Endothelial cell of umbilical vein (primary cell): ENCODE measurements at regions not wholly inside any gene's neighbourhood (a gene's known extent, or its start where the extent isn't known, plus 50 kb on each side); places are given as distances from the start of the nearest gene placed in this dataset.

ENCODE experiments used
- EZH2 ChIP-seq: IDR thresholded peaks from 2 replicates; pipeline ENCODE4 v1.6.1; 2012; ENCODE audit warnings: borderline replicate concordance, low read depth, mild to moderate bottlenecking, moderate library complexity, low read length, inconsistent platforms; ENCODE audit not compliant: severe bottlenecking
- FOS ChIP-seq: IDR thresholded peaks from 2 replicates; pipeline ENCODE4 v1.6.1; 2011; ENCODE audit warnings: mild to moderate bottlenecking, low read length, moderate library complexity, borderline replicate concordance; ENCODE audit not compliant: insufficient read depth
- GATA2 ChIP-seq: IDR thresholded peaks from 2 replicates; pipeline ENCODE4 v1.7.0; 2011; ENCODE audit warnings: low read depth, mild to moderate bottlenecking, moderate library complexity, mixed read lengths, low read length; ENCODE audit not compliant: insufficient read length, insufficient read depth
- JUN ChIP-seq: IDR thresholded peaks from 2 replicates; pipeline ENCODE4 v1.6.1; 2011; ENCODE audit warnings: borderline replicate concordance, low read depth; ENCODE audit not compliant: insufficient read length, insufficient read depth
- MYC ChIP-seq: IDR thresholded peaks from one replicate; pipeline ENCODE4 v1.6.1; 2011; ENCODE audit warnings: mild to moderate bottlenecking, low read depth, low read length
- POLR2A ChIP-seq: IDR thresholded peaks from 2 replicates; pipeline ENCODE4 v1.6.1; 2012; ENCODE audit warnings: low read depth, mild to moderate bottlenecking, control low read depth, low read length
- POLR2AphosphoS5 ChIP-seq: IDR thresholded peaks from 2 replicates; pipeline ENCODE4 v1.6.1; 2012; ENCODE audit warnings: low read depth, mild to moderate bottlenecking, control low read depth, low read length, moderate library complexity; ENCODE audit not compliant: insufficient read depth
- TF ChIP-seq, protein P1 (sequence below), 2 donors: IDR thresholded peaks; 1 replicate in 1 of 2; 2 replicates in 1 of 2; pipeline ENCODE4 v1.5.1; 2011; ENCODE audit warnings: low read length in 2 of 2, mild to moderate bottlenecking in 2 of 2, moderate library complexity in 2 of 2, control low read depth in 1 of 2, inconsistent platforms in 1 of 2, low read depth in 1 of 2; ENCODE audit not compliant: insufficient read depth in 1 of 2; ENCODE audit errors: extremely low read depth in 1 of 2
- TF ChIP-seq, protein P2 (sequence below): IDR thresholded peaks from 2 replicates; pipeline ENCODE4 v1.6.1; 2011; ENCODE audit not compliant: insufficient read depth, insufficient read length

DNA sequence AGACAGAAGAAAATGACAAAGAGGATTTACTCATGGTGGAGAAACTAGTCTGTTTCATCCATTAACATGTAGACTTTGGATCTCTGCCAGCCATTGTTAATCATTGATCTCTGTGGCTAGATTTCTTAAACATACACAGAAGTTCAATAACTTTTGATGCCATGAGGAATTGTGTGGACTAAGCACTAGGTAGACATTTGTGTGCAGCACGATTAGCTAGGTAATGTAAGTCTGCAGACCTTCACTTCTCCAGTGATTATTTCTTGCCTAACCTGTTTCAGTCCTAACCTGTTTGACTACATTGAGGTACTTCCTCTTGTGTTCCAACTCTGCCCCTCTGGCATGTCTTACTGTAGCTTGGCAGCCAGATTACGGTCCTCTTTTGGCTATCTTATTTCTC, 928.5 kb upstream of the ROBO1 start:
- TF ChIP-seq POLR2A, result no peak
- no peak for TF ChIP-seq GATA2
- TF ChIP-seq, protein P1, sequence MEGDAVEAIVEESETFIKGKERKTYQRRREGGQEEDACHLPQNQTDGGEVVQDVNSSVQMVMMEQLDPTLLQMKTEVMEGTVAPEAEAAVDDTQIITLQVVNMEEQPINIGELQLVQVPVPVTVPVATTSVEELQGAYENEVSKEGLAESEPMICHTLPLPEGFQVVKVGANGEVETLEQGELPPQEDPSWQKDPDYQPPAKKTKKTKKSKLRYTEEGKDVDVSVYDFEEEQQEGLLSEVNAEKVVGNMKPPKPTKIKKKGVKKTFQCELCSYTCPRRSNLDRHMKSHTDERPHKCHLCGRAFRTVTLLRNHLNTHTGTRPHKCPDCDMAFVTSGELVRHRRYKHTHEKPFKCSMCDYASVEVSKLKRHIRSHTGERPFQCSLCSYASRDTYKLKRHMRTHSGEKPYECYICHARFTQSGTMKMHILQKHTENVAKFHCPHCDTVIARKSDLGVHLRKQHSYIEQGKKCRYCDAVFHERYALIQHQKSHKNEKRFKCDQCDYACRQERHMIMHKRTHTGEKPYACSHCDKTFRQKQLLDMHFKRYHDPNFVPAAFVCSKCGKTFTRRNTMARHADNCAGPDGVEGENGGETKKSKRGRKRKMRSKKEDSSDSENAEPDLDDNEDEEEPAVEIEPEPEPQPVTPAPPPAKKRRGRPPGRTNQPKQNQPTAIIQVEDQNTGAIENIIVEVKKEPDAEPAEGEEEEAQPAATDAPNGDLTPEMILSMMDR (IDR thresholded peaks at IDR 0.05; ENCODE audit: extremely low read depth in 1 of 2, insufficient read depth in 1 of 2, low read depth in 1 of 2, low read length in 2 of 2), result no peak
- TF ChIP-seq, protein P2, sequence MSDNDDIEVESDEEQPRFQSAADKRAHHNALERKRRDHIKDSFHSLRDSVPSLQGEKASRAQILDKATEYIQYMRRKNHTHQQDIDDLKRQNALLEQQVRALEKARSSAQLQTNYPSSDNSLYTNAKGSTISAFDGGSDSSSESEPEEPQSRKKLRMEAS, result no peak
- TF ChIP-seq POLR2AphosphoS5, result no peak
- TF ChIP-seq EZH2, result no peak
- TF ChIP-seq FOS, result no peak
- no peak for TF ChIP-seq MYC
- TF ChIP-seq JUN, result no peak
